Right lobe of liver (tissue), 4 donors: ENCODE measurements at regions not wholly inside any gene's neighbourhood (a gene's known extent, or its start where the extent isn't known, plus 50 kb on each side); places are given as distances from the start of the nearest gene placed in this dataset.

Source experiments
- CTCF ChIP-seq, 4 donors: fragments of 200-600 bp in 3 of 4; fragments of 450-650 bp in 1 of 4; IDR thresholded peaks; one replicate each; pipeline versions ENCODE4 v1.5.1 to v1.8.0; 2016 to 2022; ENCODE audit warnings: antibody characterized with exemption in 4 of 4, mild to moderate bottlenecking in 2 of 4
- POLR2A ChIP-seq: fragments of 450-650 bp; IDR thresholded peaks from one replicate; pipeline ENCODE4 v1.6.1; 2017; ENCODE audit warnings: antibody characterized with exemption, mild to moderate bottlenecking
- donor health status: DM: no; HTN: no; CAD: no.
- donor health status: DM: no; HTN: no; CAD: no.
- donor health status: DM: no; HTN: yes; CAD: no.

DNA sequence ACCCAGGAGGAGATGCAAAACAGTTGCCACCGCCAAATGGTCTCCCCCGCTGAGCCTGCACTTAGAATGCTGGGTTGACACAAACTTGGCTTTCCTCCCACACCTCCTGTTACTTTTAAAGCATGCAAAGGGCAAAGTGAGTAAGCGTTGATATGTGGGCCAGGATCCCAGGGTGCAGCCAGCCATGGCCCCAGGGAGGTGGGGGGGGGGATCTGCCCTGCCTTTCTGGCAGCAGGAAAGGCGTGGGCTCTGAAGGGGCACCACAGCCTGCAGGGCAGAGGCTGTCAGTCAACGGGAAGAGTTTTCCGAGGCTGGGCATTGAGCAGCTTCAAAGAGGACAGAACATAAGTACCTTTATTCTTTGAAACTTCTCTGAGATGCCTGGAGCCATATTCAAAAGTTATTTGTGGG lies 142.3 kb downstream of the ABCC12 start:
- TF ChIP-seq POLR2A (no peak), CTCF (IDR thresholded peaks at IDR 0.05) (no peak)
